Astrocyte (in vitro differentiated cells and primary cell): ENCODE measurements at regions not wholly inside any gene's neighbourhood (a gene's known extent, or its start where the extent isn't known, plus 50 kb on each side); places are given as distances from the start of the nearest gene placed in this dataset.

Source experiments
- DNase-seq: peaks from one replicate; pipeline ENCODE4 v3.0.0-alpha.2; 2010; ENCODE audit warnings: low read depth
- FAIRE-seq: peaks from 2 replicates; lab custom pipeline; 2011; peaks lifted over from hg19 to GRCh38; lab: Jason Lieb, UNC
- H2AFZ ChIP-seq: 2 replicates; pipeline ENCODE4 v1.6.0; 2012; ENCODE audit warnings: low read depth, low read length, inconsistent platforms
- H3K27ac ChIP-seq: 2 replicates; pipeline ENCODE4 v1.5.1; 2011; ENCODE audit warnings: low read depth, low read length, inconsistent platforms
- H3K27me3 ChIP-seq: 2 replicates; pipeline ENCODE4 v1.6.0; 2011; ENCODE audit warnings: low read length, inconsistent platforms; ENCODE audit not compliant: insufficient read depth
- H3K36me3 ChIP-seq: 2 replicates; pipeline ENCODE4 v1.5.1; 2011; ENCODE audit warnings: low read length, inconsistent platforms; ENCODE audit not compliant: insufficient read depth
- H3K4me1 ChIP-seq: 2 replicates; pipeline ENCODE4 v1.5.1; 2011; ENCODE audit warnings: low read length, inconsistent platforms; ENCODE audit not compliant: insufficient read depth
- H3K4me2 ChIP-seq: 2 replicates; pipeline ENCODE4 v1.6.0; 2012; ENCODE audit warnings: low read length, inconsistent platforms
- H3K4me3 ChIP-seq: 2 replicates; pipeline ENCODE4 v1.5.1; 2011; ENCODE audit warnings: low read depth, mild to moderate bottlenecking, low read length, inconsistent platforms; ENCODE audit not compliant: insufficient read depth
- H3K79me2 ChIP-seq: 2 replicates; pipeline ENCODE4 v1.6.0; 2012; ENCODE audit warnings: mild to moderate bottlenecking, low read length, inconsistent platforms; ENCODE audit not compliant: insufficient read depth
- H3K9ac ChIP-seq: 2 replicates; pipeline ENCODE4 v1.6.0; 2012; ENCODE audit warnings: mild to moderate bottlenecking, low read length, inconsistent platforms
- H3K9me3 ChIP-seq: 2 replicates; pipeline ENCODE4 v1.5.1; 2012; ENCODE audit warnings: low read depth, mild to moderate bottlenecking, low read length, inconsistent platforms; ENCODE audit not compliant: insufficient read depth
- H4K20me1 ChIP-seq: 2 replicates; pipeline ENCODE4 v1.6.0; 2012; ENCODE audit warnings: low read length, inconsistent platforms; ENCODE audit not compliant: insufficient read depth
- H3K27ac Mint-ChIP-seq: one replicate; pipeline ENCODE4 v1.8.0; 2021; ENCODE audit warnings: mild to moderate bottlenecking, mixed read lengths; ENCODE audit not compliant: unreplicated experiment
- H3K27me3 Mint-ChIP-seq: one replicate; pipeline ENCODE4 v1.8.0; 2021; ENCODE audit warnings: low read depth, mixed read lengths; ENCODE audit not compliant: unreplicated experiment
- H3K36me3 Mint-ChIP-seq: one replicate; pipeline ENCODE4 v1.8.0; 2021; ENCODE audit warnings: low read depth, mixed read lengths; ENCODE audit not compliant: unreplicated experiment
- H3K4me1 Mint-ChIP-seq: one replicate; pipeline ENCODE4 v1.8.0; 2021; ENCODE audit warnings: low read depth, mixed read lengths; ENCODE audit not compliant: unreplicated experiment
- H3K4me3 Mint-ChIP-seq: one replicate; pipeline ENCODE4 v1.8.0; 2021; ENCODE audit warnings: mild to moderate bottlenecking, moderate library complexity, mixed read lengths; ENCODE audit not compliant: unreplicated experiment
- H3K9me3 Mint-ChIP-seq: one replicate; pipeline ENCODE4 v1.8.0; 2021; ENCODE audit warnings: mild to moderate bottlenecking, mixed read lengths; ENCODE audit not compliant: unreplicated experiment
- EZH2 ChIP-seq: IDR thresholded peaks from 2 replicates; pipeline ENCODE4 v1.6.1; 2012; ENCODE audit warnings: mild to moderate bottlenecking, low read length, inconsistent platforms; ENCODE audit not compliant: insufficient read depth
- TF ChIP-seq, protein P1 (sequence below): IDR thresholded peaks from 2 replicates; pipeline ENCODE4 v1.5.1; 2011; ENCODE audit warnings: low read depth, mild to moderate bottlenecking, inconsistent platforms, low read length, moderate library complexity; ENCODE audit not compliant: insufficient read depth

GRCh38 chr20:63132131-63132714, 83.7 kb downstream of the YTHDF1 start:
- Mint-ChIP-seq H3K4me3 (no peak overlapping the region), H3K4me1 (no peaks in the 10 kb centered on the region), H3K36me3 (peaks cover 3% of the 10 kb centered on the region), H3K27ac (no peak overlapping the region), H3K9me3 (peaks cover 3% of the 10 kb centered on the region), H3K27me3 (peaks cover 33% of the 10 kb centered on the region)
- H3K9ac ChIP-seq, result no peak overlapping the region
- H3K27me3 ChIP-seq, result peaks cover 15% of the 10 kb centered on the region
- H3K36me3 ChIP-seq, result no peaks in the 10 kb centered on the region
- FAIRE-seq (no peak), DNase-seq (no peak)
- H3K27ac ChIP-seq, result no peak overlapping the region
- no peak overlapping the region for H3K4me3 ChIP-seq
- TF ChIP-seq, protein P1, sequence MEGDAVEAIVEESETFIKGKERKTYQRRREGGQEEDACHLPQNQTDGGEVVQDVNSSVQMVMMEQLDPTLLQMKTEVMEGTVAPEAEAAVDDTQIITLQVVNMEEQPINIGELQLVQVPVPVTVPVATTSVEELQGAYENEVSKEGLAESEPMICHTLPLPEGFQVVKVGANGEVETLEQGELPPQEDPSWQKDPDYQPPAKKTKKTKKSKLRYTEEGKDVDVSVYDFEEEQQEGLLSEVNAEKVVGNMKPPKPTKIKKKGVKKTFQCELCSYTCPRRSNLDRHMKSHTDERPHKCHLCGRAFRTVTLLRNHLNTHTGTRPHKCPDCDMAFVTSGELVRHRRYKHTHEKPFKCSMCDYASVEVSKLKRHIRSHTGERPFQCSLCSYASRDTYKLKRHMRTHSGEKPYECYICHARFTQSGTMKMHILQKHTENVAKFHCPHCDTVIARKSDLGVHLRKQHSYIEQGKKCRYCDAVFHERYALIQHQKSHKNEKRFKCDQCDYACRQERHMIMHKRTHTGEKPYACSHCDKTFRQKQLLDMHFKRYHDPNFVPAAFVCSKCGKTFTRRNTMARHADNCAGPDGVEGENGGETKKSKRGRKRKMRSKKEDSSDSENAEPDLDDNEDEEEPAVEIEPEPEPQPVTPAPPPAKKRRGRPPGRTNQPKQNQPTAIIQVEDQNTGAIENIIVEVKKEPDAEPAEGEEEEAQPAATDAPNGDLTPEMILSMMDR, result no peak
- no peak for TF ChIP-seq EZH2
- H2AFZ ChIP-seq, result no peak overlapping the region
- no peaks in the 10 kb centered on the region for H4K20me1 ChIP-seq
- H3K4me1 ChIP-seq, result no peaks in the 10 kb centered on the region
- no peaks in the 10 kb centered on the region for H3K9me3 ChIP-seq
- H3K4me2 ChIP-seq, result no peak overlapping the region
- H3K79me2 ChIP-seq, result no peaks in the 10 kb centered on the region

GRCh38 chr20:63130658-63131577, 85.0 kb downstream of the YTHDF1 start:
- H3K9ac ChIP-seq, result no peak overlapping the region
- H3K4me2 ChIP-seq, result no peak overlapping the region
- Mint-ChIP-seq H3K4me3 (no peak overlapping the region), H3K27me3 (peaks cover 25% of the 10 kb centered on the region), H3K9me3 (no peaks in the 10 kb centered on the region), H3K4me1 (no peaks in the 10 kb centered on the region), H3K36me3 (no peaks in the 10 kb centered on the region), H3K27ac (no peak overlapping the region)
- FAIRE-seq (no peak), DNase-seq (no peak)
- H3K4me3 ChIP-seq, result no peak overlapping the region
- H3K27me3 ChIP-seq, result peaks cover 20% of the 10 kb centered on the region
- no peaks in the 10 kb centered on the region for H3K9me3 ChIP-seq
- H3K79me2 ChIP-seq, result no peaks in the 10 kb centered on the region
- no peaks in the 10 kb centered on the region for H3K4me1 ChIP-seq
- no peaks in the 10 kb centered on the region for H3K36me3 ChIP-seq
- no peak for TF ChIP-seq EZH2
- TF ChIP-seq, protein P1, result no peak
- no peak overlapping the region for H2AFZ ChIP-seq
- no peaks in the 10 kb centered on the region for H4K20me1 ChIP-seq
- no peak overlapping the region for H3K27ac ChIP-seq
